Colonic mucosa (tissue), 4 donors: ENCODE measurements at regions not wholly inside any gene's neighbourhood (a gene's known extent, or its start where the extent isn't known, plus 50 kb on each side); places are given as distances from the start of the nearest gene placed in this dataset.

ENCODE experiments used
- DNase-seq: peaks from one replicate; pipeline ENCODE4 v3.0.0-alpha.2; 2020
- H3K27ac ChIP-seq: fragments of 200-600 bp; one replicate; pipeline ENCODE4 v1.8.0; 2021
- H3K27me3 ChIP-seq: fragments of 200-600 bp; one replicate; pipeline ENCODE4 v1.8.0; 2021
- H3K36me3 ChIP-seq: fragments of 200-600 bp; one replicate; pipeline ENCODE4 v1.8.0; 2021
- H3K4me1 ChIP-seq: fragments of 200-600 bp; one replicate; pipeline ENCODE4 v1.8.0; 2021; ENCODE audit warnings: mild to moderate bottlenecking
- H3K4me3 ChIP-seq: fragments of 200-600 bp; one replicate; pipeline ENCODE4 v1.8.0; 2021
- H3K9ac ChIP-seq, 2 donors: one replicate each; pipeline ENCODE4 v1.7.0; 2013; ENCODE audit warnings: control low read depth in 2 of 2, low read depth in 2 of 2, low read length in 2 of 2
- H3K9me3 ChIP-seq: fragments of 200-600 bp; one replicate; pipeline ENCODE4 v1.8.0; 2021
- intact Hi-C: fragments of 100-400 bp; cut with DNase I; formaldehyde crosslinking; loops from one replicate; pipeline ENCODE4 v1.14.1; 2022
- TF ChIP-seq, protein P1 (sequence below): fragments of 200-600 bp; IDR thresholded peaks from one replicate; pipeline ENCODE4 v1.8.0; 2022; ENCODE audit warnings: antibody characterized with exemption, mild to moderate bottlenecking
- donor health status: healthy.
- donor health status: DM: no; HTN: no; CAD: no.
- donor health status: DM: no; HTN: no; CAD: no.

DNA sequence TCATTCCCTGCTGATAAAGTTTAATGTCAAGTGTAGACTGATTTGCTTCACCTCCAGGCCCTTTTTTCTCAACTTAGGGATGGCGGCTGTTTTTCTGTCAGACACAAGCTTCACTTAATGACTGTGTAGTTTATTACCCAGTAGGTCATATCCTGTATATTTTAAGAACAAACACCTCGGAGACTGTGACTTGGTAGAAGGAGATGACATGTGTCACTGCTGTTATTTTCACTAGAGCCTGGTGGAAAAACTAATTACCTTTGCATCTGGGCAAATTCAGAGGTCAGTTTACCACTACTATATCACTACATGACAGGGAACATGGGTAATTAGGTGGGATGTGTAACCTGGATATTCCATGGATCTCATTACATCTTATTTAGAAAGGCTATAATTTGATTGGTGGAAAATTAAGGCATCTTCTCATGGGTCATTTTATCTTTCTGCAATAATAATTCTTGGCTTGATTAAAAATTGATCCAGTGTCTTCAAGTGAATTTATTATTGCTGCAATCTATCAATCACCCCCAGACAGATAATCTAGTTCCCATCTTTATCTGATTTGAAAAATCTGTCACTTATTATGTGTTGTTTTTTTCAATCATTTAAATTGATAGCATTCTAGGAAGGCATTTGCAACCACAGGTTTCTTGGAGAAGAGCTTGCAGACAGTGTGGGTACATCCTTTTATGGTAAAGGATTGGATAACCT lies 353.8 kb upstream of the SPRED2 start:
- Histone ChIP-seq H3K36me3 (no peaks in the 10 kb centered on the region), H3K9ac (no peak overlapping the region), H3K9me3 (no peaks in the 10 kb centered on the region), H3K4me1 (no peaks in the 10 kb centered on the region), H3K27me3 (no peaks in the 10 kb centered on the region), H3K4me3 (no peak overlapping the region), H3K27ac (no peak overlapping the region)
- DNase-seq: no peak
- TF ChIP-seq, protein P1, sequence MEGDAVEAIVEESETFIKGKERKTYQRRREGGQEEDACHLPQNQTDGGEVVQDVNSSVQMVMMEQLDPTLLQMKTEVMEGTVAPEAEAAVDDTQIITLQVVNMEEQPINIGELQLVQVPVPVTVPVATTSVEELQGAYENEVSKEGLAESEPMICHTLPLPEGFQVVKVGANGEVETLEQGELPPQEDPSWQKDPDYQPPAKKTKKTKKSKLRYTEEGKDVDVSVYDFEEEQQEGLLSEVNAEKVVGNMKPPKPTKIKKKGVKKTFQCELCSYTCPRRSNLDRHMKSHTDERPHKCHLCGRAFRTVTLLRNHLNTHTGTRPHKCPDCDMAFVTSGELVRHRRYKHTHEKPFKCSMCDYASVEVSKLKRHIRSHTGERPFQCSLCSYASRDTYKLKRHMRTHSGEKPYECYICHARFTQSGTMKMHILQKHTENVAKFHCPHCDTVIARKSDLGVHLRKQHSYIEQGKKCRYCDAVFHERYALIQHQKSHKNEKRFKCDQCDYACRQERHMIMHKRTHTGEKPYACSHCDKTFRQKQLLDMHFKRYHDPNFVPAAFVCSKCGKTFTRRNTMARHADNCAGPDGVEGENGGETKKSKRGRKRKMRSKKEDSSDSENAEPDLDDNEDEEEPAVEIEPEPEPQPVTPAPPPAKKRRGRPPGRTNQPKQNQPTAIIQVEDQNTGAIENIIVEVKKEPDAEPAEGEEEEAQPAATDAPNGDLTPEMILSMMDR: no peak
- intact Hi-C loops: no loop called here

DNA sequence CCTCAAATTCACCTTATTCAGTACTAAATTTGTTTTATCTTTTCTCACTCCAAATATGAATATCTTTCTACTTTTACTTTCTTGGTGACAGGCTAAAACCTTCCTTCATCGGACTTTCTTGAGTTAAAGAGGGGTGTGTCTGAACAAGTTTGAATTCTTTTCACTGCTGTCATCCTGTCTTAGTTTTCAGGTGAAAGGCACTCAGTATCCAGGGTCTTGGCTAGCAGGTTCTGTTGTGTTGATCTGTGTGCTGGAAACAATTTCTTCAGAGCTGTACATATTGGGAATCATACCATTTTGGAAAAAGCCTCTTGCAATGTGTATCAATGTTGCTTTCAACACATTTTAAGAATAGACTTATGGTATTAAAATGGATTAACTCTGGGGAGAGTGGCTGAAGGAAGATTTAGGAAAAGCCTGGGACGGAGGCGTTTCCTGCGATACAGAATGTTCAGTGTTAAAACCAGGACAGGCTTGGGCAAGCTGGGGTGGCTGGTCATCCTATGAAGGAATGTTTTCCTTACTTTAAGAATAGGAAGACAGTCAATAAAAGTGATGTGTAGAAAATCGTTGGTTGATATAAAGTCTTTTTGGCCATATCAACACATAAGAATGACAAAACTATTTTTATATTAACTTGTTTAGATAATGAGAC lies 350.7 kb upstream of the SPRED2 start:
- no peaks in the 10 kb centered on the region for H3K9me3 ChIP-seq
- no peaks in the 10 kb centered on the region for H3K4me1 ChIP-seq
- H3K4me3 ChIP-seq: no peak overlapping the region
- H3K9ac ChIP-seq: no peak overlapping the region
- TF ChIP-seq, protein P1: no peak
- intact Hi-C loops: no loop called here
- no peaks in the 10 kb centered on the region for H3K36me3 ChIP-seq
- no peak for DNase-seq
- no peaks in the 10 kb centered on the region for H3K27me3 ChIP-seq
- H3K27ac ChIP-seq: no peak overlapping the region

DNA sequence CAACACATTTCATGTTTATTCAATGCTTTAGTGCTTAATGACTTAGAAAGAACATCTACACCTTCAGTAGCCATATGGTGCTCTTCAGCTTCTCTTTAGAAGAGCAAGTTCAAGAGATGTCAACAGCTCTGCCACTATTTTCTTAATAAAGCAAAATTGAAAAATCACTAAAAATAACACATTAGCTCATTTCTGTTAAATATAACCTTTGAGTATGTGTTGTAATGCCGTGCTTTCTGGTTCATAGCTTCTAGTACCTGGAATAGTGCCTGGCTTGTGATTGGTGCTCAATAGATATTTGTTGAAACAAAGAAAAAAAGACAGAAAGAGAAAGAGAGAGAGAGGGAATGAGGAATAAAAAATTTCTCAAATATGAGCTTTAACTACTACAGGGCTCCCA lies 349.8 kb upstream of the SPRED2 start:
- Histone ChIP-seq H3K27ac (no peak overlapping the region), H3K9ac (no peak overlapping the region), H3K4me3 (no peak overlapping the region), H3K9me3 (no peaks in the 10 kb centered on the region), H3K27me3 (no peaks in the 10 kb centered on the region), H3K36me3 (no peaks in the 10 kb centered on the region), H3K4me1 (no peaks in the 10 kb centered on the region)
- TF ChIP-seq, protein P1: no peak
- intact Hi-C loops: no loop called here
- no peak for DNase-seq

DNA sequence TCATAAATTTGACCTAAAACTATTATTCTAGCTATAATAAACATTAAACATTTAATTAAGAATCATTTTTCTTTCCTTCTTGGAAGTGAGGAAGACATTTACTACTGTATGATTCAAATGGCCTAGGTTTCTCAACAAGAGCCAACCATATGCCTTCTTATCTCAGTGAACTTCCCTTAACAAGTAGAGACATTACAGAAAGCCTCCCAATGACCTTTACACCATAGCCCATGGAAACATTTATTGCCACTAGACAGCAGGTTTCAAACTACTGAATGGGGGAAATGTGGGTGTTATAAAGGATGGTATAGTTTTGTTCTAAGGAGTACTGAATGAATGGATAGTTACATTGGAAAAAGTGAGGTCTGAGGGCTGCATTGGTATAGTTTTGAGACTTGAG lies 349.4 kb upstream of the SPRED2 start:
- Histone ChIP-seq H3K9me3 (no peaks in the 10 kb centered on the region), H3K9ac (no peak overlapping the region), H3K36me3 (no peaks in the 10 kb centered on the region), H3K27me3 (no peaks in the 10 kb centered on the region), H3K4me1 (no peaks in the 10 kb centered on the region), H3K27ac (no peak overlapping the region), H3K4me3 (no peak overlapping the region)
- no peak for DNase-seq
- intact Hi-C loops: no loop called here
- TF ChIP-seq, protein P1: no peak

DNA sequence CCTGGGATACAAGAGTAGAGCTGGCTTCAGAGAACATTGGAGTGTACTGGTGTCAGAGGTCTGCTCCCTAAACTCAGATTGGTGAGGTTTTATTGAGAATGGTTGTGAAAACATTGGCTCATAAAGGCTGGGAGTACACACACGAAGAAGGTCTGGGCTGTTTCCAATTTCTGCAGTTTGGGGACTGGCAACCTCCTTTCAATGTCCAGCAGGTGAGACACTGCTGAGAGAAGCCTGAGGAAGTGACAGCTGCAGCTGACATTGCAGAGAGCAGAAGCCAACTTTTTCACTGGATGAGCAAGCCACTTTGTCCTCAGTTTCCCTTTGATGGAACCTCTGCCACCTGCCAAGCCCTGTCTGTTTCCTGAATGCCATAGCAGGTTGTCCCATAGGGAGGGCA lies 346.6 kb upstream of the SPRED2 start:
- TF ChIP-seq, protein P1: no peak

More for the DNA sequence above, 346.6 kb upstream of the SPRED2 start:
- no peak overlapping the region for H3K9ac ChIP-seq
- H3K4me3 ChIP-seq: no peak overlapping the region
- intact Hi-C loops: no loop called here
- no peaks in the 10 kb centered on the region for H3K27me3 ChIP-seq
- DNase-seq: no peak
- no peaks in the 10 kb centered on the region for H3K36me3 ChIP-seq
- no peak overlapping the region for H3K27ac ChIP-seq
- no peaks in the 10 kb centered on the region for H3K9me3 ChIP-seq
- no peaks in the 10 kb centered on the region for H3K4me1 ChIP-seq
